ENCODE measurements at regions not wholly inside any gene's neighbourhood (a gene's known extent, or its start where the extent isn't known, plus 50 kb on each side); places are given as distances from the start of the nearest gene placed in this dataset.
A peak's percentile ranks its signal among the peaks of the same experiment; 100 is the strongest.

GRCh38 chr13:33494596-33495204, 209.1 kb upstream of the STARD13 start:
- Mint-ChIP-seq H3K4me3 (no peak overlapping the region), H3K27me3 (peaks cover 2 to 21% (median 12%) of the 10 kb centered on the region in 5 donors), H3K36me3 (no peaks in the 10 kb centered on the region), H3K27ac (no peak overlapping the region), H3K9me3 (no peaks in the 10 kb centered on the region), H3K4me1 (peaks cover 0 to 2% (median 0%) of the 10 kb centered on the region in 4 donors)
- ATAC-seq (no peak), DNase-seq (no peak)
- POLR2A ChIA-PET, result no interaction called here

GRCh38 chr13:33496336-33496735, 210.8 kb upstream of the STARD13 start:
- ATAC-seq (no peak), DNase-seq (no peak)
- Mint-ChIP-seq H3K4me3 (no peak overlapping the region), H3K36me3 (no peaks in the 10 kb centered on the region), H3K9me3 (peaks cover 0 to 1% (median 0%) of the 10 kb centered on the region in 9 donors), H3K4me1 (peaks cover 0 to 2% (median 0%) of the 10 kb centered on the region in 4 donors), H3K27me3 (peaks cover 2 to 21% (median 8%) of the 10 kb centered on the region in 5 donors), H3K27ac (no peak overlapping the region)
- POLR2A ChIA-PET, result no interaction called here

GRCh38 chr13:33497146-33497845, 211.7 kb upstream of the STARD13 start:
- H3K27me3 Mint-ChIP-seq, result peaks cover 2 to 28% (median 10%) of the 10 kb centered on the region in 5 donors
- no peak overlapping the region for H3K27ac Mint-ChIP-seq
- DNase-seq (no peak), ATAC-seq (no peak)
- no peaks in the 10 kb centered on the region for H3K36me3 Mint-ChIP-seq
- H3K9me3 Mint-ChIP-seq, result peaks cover 0 to 11% (median 0%) of the 10 kb centered on the region in 9 donors
- no peak overlapping the region for H3K4me3 Mint-ChIP-seq
- H3K4me1 Mint-ChIP-seq, result peaks cover 0 to 3% (median 0%) of the 10 kb centered on the region in 4 donors
- POLR2A ChIA-PET, result no interaction called here

GRCh38 chr13:33508060-33508459, 222.5 kb upstream of the STARD13 start:
- Mint-ChIP-seq H3K36me3 (peaks cover 0 to 3% (median 0%) of the 10 kb centered on the region in 3 donors), H3K9me3 (peaks cover 0 to 8% (median 0%) of the 10 kb centered on the region in 9 donors), H3K27ac (no peak overlapping the region), H3K4me3 (no peak overlapping the region), H3K27me3 (peaks cover 2 to 15% (median 7%) of the 10 kb centered on the region in 5 donors), H3K4me1 (no peaks in the 10 kb centered on the region)
- DNase-seq (no peak), ATAC-seq (no peak)
- POLR2A ChIA-PET, result no interaction called here

- H3K9me3 Mint-ChIP-seq, result peaks cover 0 to 5% (median 0%) of the 10 kb centered on the region in 9 donors
- H3K36me3 Mint-ChIP-seq, result peaks cover 0 to 3% (median 0%) of the 10 kb centered on the region in 3 donors
- H3K27ac Mint-ChIP-seq, result no peak overlapping the region
- DNase-seq (no peak), ATAC-seq (no peak)
- H3K4me1 Mint-ChIP-seq, result no peaks in the 10 kb centered on the region
- no peak overlapping the region for H3K4me3 Mint-ChIP-seq
- POLR2A ChIA-PET, result no interaction called here
- H3K27me3 Mint-ChIP-seq, result peaks cover 0 to 7% (median 3%) of the 10 kb centered on the region in 5 donors
These were observed 224.2 kb upstream of the STARD13 start for GRCh38 chr13:33509642-33510229.

GRCh38 chr13:33510350-33510970, 224.9 kb upstream of the STARD13 start:
- peaks cover 0 to 7% (median 3%) of the 10 kb centered on the region in 5 donors for H3K27me3 Mint-ChIP-seq
- POLR2A ChIA-PET, result interaction anchor here (0.5 kb wide), 1 partner anchor 912 kb away, joined by 5 read pairs; no protein-coding TSS in a partner anchor
- no peak for ATAC-seq
- DNase-seq, result no peak
- H3K9me3 Mint-ChIP-seq, result peaks cover 0 to 5% (median 0%) of the 10 kb centered on the region in 9 donors
- peaks cover 0 to 3% (median 0%) of the 10 kb centered on the region in 3 donors for H3K36me3 Mint-ChIP-seq
- H3K4me3 Mint-ChIP-seq, result no peak overlapping the region
- no peaks in the 10 kb centered on the region for H3K4me1 Mint-ChIP-seq
- no peak overlapping the region for H3K27ac Mint-ChIP-seq

GRCh38 chr13:33512880-33513554, 227.5 kb upstream of the STARD13 start:
- H3K27ac Mint-ChIP-seq, result no peak overlapping the region
- no peaks in the 10 kb centered on the region for H3K4me1 Mint-ChIP-seq
- no peak for DNase-seq
- H3K36me3 Mint-ChIP-seq, result peaks cover 0 to under 1% (median 0%) of the 10 kb centered on the region in 3 donors
- no peak overlapping the region for H3K4me3 Mint-ChIP-seq
- H3K9me3 Mint-ChIP-seq, result no peaks in the 10 kb centered on the region
- H3K27me3 Mint-ChIP-seq, result peaks cover 0 to 9% (median 1%) of the 10 kb centered on the region in 5 donors
- no peak for ATAC-seq
- POLR2A ChIA-PET, result no interaction called here

GRCh38 chr13:33514362-33514761, 228.8 kb upstream of the STARD13 start:
- no peaks in the 10 kb centered on the region for H3K9me3 Mint-ChIP-seq
- peaks cover 0 to 6% (median 1%) of the 10 kb centered on the region in 5 donors for H3K27me3 Mint-ChIP-seq
- no peak overlapping the region for H3K27ac Mint-ChIP-seq
- H3K36me3 Mint-ChIP-seq, result no peaks in the 10 kb centered on the region
- DNase-seq, result no peak
- POLR2A ChIA-PET, result no interaction called here
- no peaks in the 10 kb centered on the region for H3K4me1 Mint-ChIP-seq
- no peak for ATAC-seq
- no peak overlapping the region for H3K4me3 Mint-ChIP-seq

- DNase-seq (no peak), ATAC-seq (no peak)
- Mint-ChIP-seq H3K36me3 (no peaks in the 10 kb centered on the region), H3K9me3 (no peaks in the 10 kb centered on the region), H3K27ac (no peak overlapping the region), H3K4me3 (no peak overlapping the region), H3K27me3 (peaks cover 0 to 8% (median 1%) of the 10 kb centered on the region in 5 donors), H3K4me1 (no peaks in the 10 kb centered on the region)
- POLR2A ChIA-PET, result no interaction called here
These were observed 229.6 kb upstream of the STARD13 start for GRCh38 chr13:33515146-33515545.

GRCh38 chr13:33518452-33518851, 232.9 kb upstream of the STARD13 start:
- DNase-seq, result no peak
- H3K27ac Mint-ChIP-seq, result no peak overlapping the region

GRCh38 chr13:33519561-33520467, 234.3 kb upstream of the STARD13 start:
- no peak for DNase-seq
- H3K4me3 Mint-ChIP-seq, result no peak overlapping the region
- no peak for ATAC-seq
- H3K36me3 Mint-ChIP-seq, result no peaks in the 10 kb centered on the region
- H3K4me1 Mint-ChIP-seq, result no peaks in the 10 kb centered on the region
- peak overlapping the region in 1 of 10 donors; percentile 73 for H3K27ac Mint-ChIP-seq
- no peaks in the 10 kb centered on the region for H3K9me3 Mint-ChIP-seq
- H3K27me3 Mint-ChIP-seq, result peaks cover 0 to 4% (median 1%) of the 10 kb centered on the region in 5 donors
- POLR2A ChIA-PET, result no interaction called here

More at GRCh38 chr13:33518452-33518851, 232.9 kb upstream of the STARD13 start:
- ATAC-seq, result no peak
- no peaks in the 10 kb centered on the region for H3K9me3 Mint-ChIP-seq
- H3K4me1 Mint-ChIP-seq, result no peaks in the 10 kb centered on the region
- POLR2A ChIA-PET, result no interaction called here
- no peaks in the 10 kb centered on the region for H3K36me3 Mint-ChIP-seq
- peaks cover 0 to 8% (median 0%) of the 10 kb centered on the region in 5 donors for H3K27me3 Mint-ChIP-seq
- H3K4me3 Mint-ChIP-seq, result no peak overlapping the region

GRCh38 chr13:33520468-33520839, 234.9 kb upstream of the STARD13 start:
- DNase-seq (no peak), ATAC-seq (no peak)
- POLR2A ChIA-PET, result no interaction called here
- no peak overlapping the region for H3K4me3 Mint-ChIP-seq
- H3K27me3 Mint-ChIP-seq, result peaks cover 0 to 4% (median 1%) of the 10 kb centered on the region in 5 donors
- no peaks in the 10 kb centered on the region for H3K9me3 Mint-ChIP-seq
- no peaks in the 10 kb centered on the region for H3K36me3 Mint-ChIP-seq
- H3K4me1 Mint-ChIP-seq, result no peaks in the 10 kb centered on the region
- no peak overlapping the region for H3K27ac Mint-ChIP-seq

Measured in naive thymus-derived CD8-positive, alpha-beta T cell (primary cell).